K562 (cell line): ENCODE measurements at regions not wholly inside any gene's neighbourhood (a gene's known extent, or its start where the extent isn't known, plus 50 kb on each side); places are given as distances from the start of the nearest gene placed in this dataset.
A peak's percentile ranks its signal among the peaks of the same experiment; 100 is the strongest.

ENCODE experiments used
- ATAC-seq: fragments of 200-7000 bp; cut with Tn5 transposase; 3 replicates; pipeline ENCODE4 v1.9.1; 2020; ENCODE audit warnings: moderate library complexity
- BruUV-seq: library from RNA; stranded (reverse); fragments of 400-500 nt; replicated peaks from 2 replicates; lab custom pipeline; 2021; lab: Mats Ljungman, UMichigan
- CTCF ChIA-PET: fragments of 300-600 bp; formaldehyde crosslinking; extraction: SDS; loops from one replicate; lab custom pipeline; 2021; ENCODE audit warnings: low intra/inter-chr PET ratio; lab: Yijun Ruan, JAX
- POLR2A ChIA-PET: fragments of 300-600, 350-650 bp; sonication (Branson Sonifier 250); formaldehyde crosslinking; extraction: SDS; loops from one replicate; lab custom pipeline; 2021; ENCODE audit warnings: antibody characterized with exemption, inconsistent platforms; lab: Yijun Ruan, JAX
- DNase-seq, 4 experiments: peaks; one replicate each; pipeline versions ENCODE4 v3.0.0 to v3.0.0-alpha.2; 2011 to 2018; ENCODE audit warnings: low spot score in 3 of 4, mixed read lengths in 3 of 4; ENCODE audit errors: extremely low read depth in 1 of 4
- FAIRE-seq: peaks from 2 replicates; lab custom pipeline; 2011; peaks lifted over from hg19 to GRCh38; lab: Jason Lieb, UNC
- H2AFZ ChIP-seq: 2 replicates; pipeline ENCODE4 v1.6.0; 2011; ENCODE audit warnings: low read depth, low read length, control low read depth, inconsistent platforms
- H3K27ac ChIP-seq: fragments of 200-600 bp; 3 replicates; pipeline ENCODE4 v1.8.0; 2011; ENCODE audit warnings: low read depth, mild to moderate bottlenecking, control low read depth, inconsistent platforms, low read length, moderate library complexity, mixed read lengths; ENCODE audit errors: extremely low read depth
- H3K27me3 ChIP-seq, 2 experiments: fragments of 300-600 bp in 1 of 2; 2 replicates in 1 of 2; 3 replicates in 1 of 2; pipeline versions ENCODE4 v1.6.0 to v1.8.0; 2011; ENCODE audit warnings: inconsistent platforms in 2 of 2, low read length in 2 of 2, mild to moderate bottlenecking in 1 of 2, mixed read lengths in 1 of 2, moderate library complexity in 1 of 2; ENCODE audit not compliant: control insufficient read depth in 2 of 2, insufficient read depth in 2 of 2
- H3K36me3 ChIP-seq: fragments of 300-600 bp; 3 replicates; pipeline ENCODE4 v1.8.0; 2011; ENCODE audit warnings: mild to moderate bottlenecking, low read length, inconsistent platforms; ENCODE audit not compliant: control insufficient read depth, insufficient read depth
- H3K4me1 ChIP-seq, 2 experiments: fragments of 200-600 bp in 1 of 2; replicated peaks in 1 of 2; 2 replicates in 1 of 2; 3 replicates in 1 of 2; pipeline versions ENCODE4 v1.5.1 to v1.8.0; 2011; ENCODE audit warnings: inconsistent platforms in 2 of 2, low read length in 2 of 2, mild to moderate bottlenecking in 1 of 2, mixed read lengths in 1 of 2, moderate library complexity in 1 of 2; ENCODE audit not compliant: control insufficient read depth in 2 of 2, insufficient read depth in 2 of 2
- H3K4me2 ChIP-seq: 2 replicates; pipeline ENCODE4 v1.6.1; 2011; ENCODE audit warnings: low read length, control low read depth, inconsistent platforms, mixed read lengths; ENCODE audit not compliant: insufficient read depth
- H3K4me3 ChIP-seq: fragments of 200-600 bp; sonication (generic), shearing (Covaris generic); 2 replicates; pipeline ENCODE4 v1.5.1; 2016; ENCODE audit warnings: control low read depth, inconsistent platforms
- H3K79me2 ChIP-seq: fragments of 200-600 bp; 3 replicates; pipeline ENCODE4 v1.8.0; 2011; ENCODE audit warnings: low read length, inconsistent platforms; ENCODE audit not compliant: control insufficient read depth, insufficient read depth
- H3K9ac ChIP-seq, 2 experiments: 2 replicates each; pipeline versions ENCODE4 v1.6.0 to v1.6.1; 2011; ENCODE audit warnings: low read depth in 2 of 2, low read length in 2 of 2, control low read depth in 1 of 2, inconsistent platforms in 1 of 2, mild to moderate bottlenecking in 1 of 2, mixed read lengths in 1 of 2; ENCODE audit not compliant: insufficient read depth in 1 of 2
- H3K9me1 ChIP-seq: one replicate; pipeline ENCODE4 v1.6.0; 2011; ENCODE audit warnings: inconsistent platforms, mild to moderate bottlenecking, low read length, moderate library complexity; ENCODE audit not compliant: control insufficient read depth, insufficient read depth
- H3K9me3 ChIP-seq: replicated peaks from 2 replicates; pipeline ENCODE4 v1.5.1; 2011; ENCODE audit warnings: low read depth, low read length, inconsistent platforms; ENCODE audit not compliant: control insufficient read depth, insufficient read depth
- H4K20me1 ChIP-seq: replicated peaks from 2 replicates; pipeline ENCODE4 v1.6.1; 2011; ENCODE audit warnings: low read length, inconsistent platforms, mixed read lengths; ENCODE audit not compliant: control insufficient read depth, insufficient read depth
- BRF2 ChIP-seq: IDR thresholded peaks from 3 replicates; pipeline ENCODE4 v1.6.1; 2011; ENCODE audit warnings: borderline replicate concordance, mild to moderate bottlenecking; ENCODE audit not compliant: insufficient read length, insufficient read depth
- CSDE1 ChIP-seq, 2 experiments: fragments of 450-650 bp; IDR thresholded peaks; 2 replicates each; pipeline ENCODE4 v1.6.1; 2016; ENCODE audit warnings: mild to moderate bottlenecking in 1 of 2
- FOXA3 ChIP-seq, 2 experiments: fragments of 450-650 bp in 1 of 2; sonication (generic) in 1 of 2; formaldehyde crosslinking; IDR thresholded peaks in 1 of 2; conservative IDR thresholded peaks in 1 of 2; 2 replicates each; pipeline versions ENCODE4 v1.4.0 to v1.8.0; 2020 to 2022; ENCODE audit warnings: mild to moderate bottlenecking in 2 of 2, missing genetic modification reagents in 1 of 2
- HIVEP1 ChIP-seq: fragments of 250-450 bp; sonication (Bioruptor Pico); IDR thresholded peaks from 2 replicates; pipeline ENCODE4 v1.4.0; 2020; ENCODE audit warnings: mild to moderate bottlenecking
- MBD1 ChIP-seq: fragments of 250-450 bp; sonication (Bioruptor Pico); IDR thresholded peaks from 2 replicates; pipeline ENCODE4 v1.8.0; 2022; ENCODE audit warnings: inconsistent platforms
- MTF1 ChIP-seq: fragments of 250-450 bp; sonication (Bioruptor Pico); IDR thresholded peaks from 2 replicates; pipeline ENCODE4 v1.9.0; 2021; ENCODE audit warnings: moderate library complexity, mild to moderate bottlenecking, inconsistent platforms, borderline replicate concordance
- NFE2 ChIP-seq: IDR thresholded peaks from 2 replicates; pipeline ENCODE4 v1.6.1; 2014; ENCODE audit warnings: antibody characterized with exemption, low read depth
- SRSF7 ChIP-seq: fragments of 200-400 bp; formaldehyde crosslinking; optimal IDR thresholded peaks from 2 replicates; pipeline ENCODE3; 2017; ENCODE audit warnings: mild to moderate bottlenecking, low read depth, low read length
- TOE1 ChIP-seq, 2 experiments: fragments of 450-650 bp in 1 of 2; sonication (generic) in 1 of 2; formaldehyde crosslinking in 1 of 2; IDR thresholded peaks; 2 replicates each; pipeline versions ENCODE4 v1.7.1 to v1.8.0; 2016 to 2022; ENCODE audit warnings: borderline replicate concordance in 2 of 2, mild to moderate bottlenecking in 2 of 2, antibody characterized with exemption in 1 of 2, inconsistent platforms in 1 of 2, low read depth in 1 of 2, missing genetic modification reagents in 1 of 2, moderate library complexity in 1 of 2
- ZBTB1 ChIP-seq: sonication (generic); formaldehyde crosslinking; IDR thresholded peaks from 2 replicates; pipeline ENCODE4 v1.8.1; 2023; ENCODE audit warnings: missing genetic modification reagents, low read depth, mild to moderate bottlenecking, borderline replicate concordance
- ZNF512 ChIP-seq: IDR thresholded peaks from 2 replicates; pipeline ENCODE4 v1.6.1; 2016; ENCODE audit warnings: missing genetic modification characterization, missing compliant biosample characterization
- WGBS: fragments of 100-300 bp; shearing (Covaris generic); methylation state at CpG from one replicate; pipeline ENCODE4 v1.1.6; 2016; ENCODE audit warnings: low coverage, mixed read lengths; ENCODE audit not compliant: insufficient coverage; ENCODE audit errors: missing lambda C conversion rate; 5-methylcytosine and 5-hydroxymethylcytosine counted together
- in situ Hi-C: fragments of 300-500 bp; cut with MboI; formaldehyde crosslinking; loops from 4 replicates; pipeline ENCODE4 v1.15.0; 2018; ENCODE audit warnings: inconsistent platforms, mixed read lengths
- intact Hi-C: fragments of 100-400 bp; cut with micrococcal nuclease; formaldehyde crosslinking; loops from 2 replicates; pipeline ENCODE4 v1.14.2; 2022

DNA sequence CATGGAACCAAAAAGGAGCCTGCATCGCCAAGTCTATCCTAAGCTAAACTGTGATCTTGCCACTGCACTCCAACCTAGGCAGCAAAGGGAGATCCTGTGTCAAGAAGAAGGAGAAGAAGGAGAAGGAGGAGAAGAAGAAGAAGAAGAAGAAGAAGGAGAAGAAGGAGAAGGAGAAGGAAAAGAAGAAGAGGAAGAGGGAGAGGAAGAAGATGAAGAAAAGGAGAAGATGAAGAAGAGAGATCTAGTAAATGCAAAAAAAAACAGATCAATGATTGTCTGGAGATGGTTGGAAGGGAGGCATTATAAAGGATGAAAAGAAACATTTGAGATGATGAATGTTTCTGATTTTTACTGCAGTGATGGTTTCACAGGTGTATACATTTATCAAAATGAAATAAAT, 1629.0 kb upstream of the PIK3C3 start:
- POLR2A ChIA-PET = no interaction called here
- Histone ChIP-seq H3K4me1 (no peaks in the 10 kb centered on the region), H3K9me1 (no peaks in the 10 kb centered on the region), H3K36me3 (no peaks in the 10 kb centered on the region), H2AFZ (no peak overlapping the region), H3K9ac (no peak overlapping the region), H3K27ac (no peak overlapping the region), H3K4me3 (no peak overlapping the region), H3K4me2 (no peak overlapping the region), H3K79me2 (no peaks in the 10 kb centered on the region), H3K27me3 (no peaks in the 10 kb centered on the region), H4K20me1 (no peaks in the 10 kb centered on the region), H3K9me3 (no peaks in the 10 kb centered on the region)
- no peak for FAIRE-seq
- in situ Hi-C loops (no loop called here), intact Hi-C loops (no loop called here)
- ATAC-seq = no peak
- no peak for DNase-seq
- 0% methylated on average over 1 of the region's 1 CpG for WGBS
- no TSS peak for BruUV-seq
- TF ChIP-seq ZBTB1 (CRISPR knock-in tag) = no peak
- TF ChIP-seq ZNF512 = peak; percentile 37; the same call in 1 of the 2 replicates
- CTCF ChIA-PET = no interaction called here

DNA sequence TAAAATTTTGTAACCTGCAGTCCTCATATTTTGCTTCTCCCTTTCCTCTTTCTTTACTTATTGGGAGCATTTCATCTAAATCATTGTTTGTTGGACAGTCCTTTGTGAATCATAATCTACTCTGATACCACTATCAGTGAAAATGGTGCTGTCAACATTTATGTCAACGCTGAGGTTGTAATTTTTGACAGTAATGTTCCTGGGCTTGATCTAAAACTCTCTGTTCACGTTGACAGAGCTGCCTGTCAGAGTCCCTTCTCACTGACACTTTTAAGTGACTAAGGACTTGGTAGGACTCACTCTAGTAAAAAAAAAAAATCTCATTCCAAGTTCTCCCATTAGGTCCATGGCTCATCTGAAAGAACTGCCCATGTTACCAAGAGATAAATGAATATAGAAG, 1640.8 kb upstream of the PIK3C3 start:
- ChIA-PET POLR2A (no interaction called here), CTCF (no interaction called here)
- Histone ChIP-seq H3K79me2 (no peaks in the 10 kb centered on the region), H3K9ac (no peak overlapping the region), H3K27ac (no peak overlapping the region), H2AFZ (no peak overlapping the region), H3K4me2 (no peak overlapping the region), H3K36me3 (no peaks in the 10 kb centered on the region), H3K4me3 (no peak overlapping the region), H3K9me3 (no peaks in the 10 kb centered on the region; the same call in 1 of the 2 replicates), H4K20me1 (no peaks in the 10 kb centered on the region), H3K27me3 (no peaks in the 10 kb centered on the region), H3K4me1 (no peaks in the 10 kb centered on the region), H3K9me1 (no peaks in the 10 kb centered on the region)
- WGBS = 0% methylated on average over 2 of the region's 2 CpGs
- BruUV-seq = no TSS peak
- FAIRE-seq = no peak
- in situ Hi-C loops = no loop called here
- intact Hi-C loops = no loop called here
- no peak for DNase-seq
- no peak for ATAC-seq
- no peak for TF ChIP-seq MBD1 (CRISPR knock-in tag)
- TF ChIP-seq FOXA3 (CRISPR knock-in tag; conservative IDR thresholded peaks at IDR 0.05 in 1 of 2, IDR thresholded peaks at IDR 0.05 in 1 of 2) = no peak
- no peak for TF ChIP-seq BRF2
- no peak for TF ChIP-seq SRSF7
- no peak for TF ChIP-seq NFE2
- no peak for TF ChIP-seq TOE1 (IDR thresholded peaks at IDR 0.05; ENCODE audit: borderline replicate concordance)
- no peak for TF ChIP-seq TOE1 (CRISPR knock-in tag; IDR thresholded peaks at IDR 0.05; ENCODE audit: borderline replicate concordance, low read depth)
- TF ChIP-seq HIVEP1 = no peak
- TF ChIP-seq MTF1 = no peak
- no peak for TF ChIP-seq CSDE1 (IDR thresholded peaks at IDR 0.05)
